Gastroesophageal sphincter (tissue), 3 donors: ENCODE measurements at regions not wholly inside any gene's neighbourhood (a gene's known extent, or its start where the extent isn't known, plus 50 kb on each side); places are given as distances from the start of the nearest gene placed in this dataset.

Source experiments
- CTCF ChIP-seq, 4 experiments: fragments of 200-600 bp in 2 of 4; fragments of 450-650 bp in 2 of 4; sonication (generic) in 1 of 4; IDR thresholded peaks; one replicate each; pipeline ENCODE4 v1.5.1; 2017 to 2019; ENCODE audit warnings: antibody characterized with exemption in 4 of 4, mild to moderate bottlenecking in 2 of 4, moderate library complexity in 2 of 4
- POLR2AphosphoS5 ChIP-seq: sonication (generic); formaldehyde crosslinking; IDR thresholded peaks from one replicate; pipeline ENCODE4 v1.6.1; 2017; ENCODE audit warnings: antibody characterized with exemption

- TF ChIP-seq CTCF (IDR thresholded peaks at IDR 0.05) (no peak), POLR2AphosphoS5 (no peak)
Measured at GRCh38 chr11:92915551-92915950, 53.9 kb upstream of the MTNR1B start.
